ENCODE measurements at regions not wholly inside any gene's neighbourhood (a gene's known extent, or its start where the extent isn't known, plus 50 kb on each side); places are given as distances from the start of the nearest gene placed in this dataset.
A peak's percentile ranks its signal among the peaks of the same experiment; 100 is the strongest.

DNA sequence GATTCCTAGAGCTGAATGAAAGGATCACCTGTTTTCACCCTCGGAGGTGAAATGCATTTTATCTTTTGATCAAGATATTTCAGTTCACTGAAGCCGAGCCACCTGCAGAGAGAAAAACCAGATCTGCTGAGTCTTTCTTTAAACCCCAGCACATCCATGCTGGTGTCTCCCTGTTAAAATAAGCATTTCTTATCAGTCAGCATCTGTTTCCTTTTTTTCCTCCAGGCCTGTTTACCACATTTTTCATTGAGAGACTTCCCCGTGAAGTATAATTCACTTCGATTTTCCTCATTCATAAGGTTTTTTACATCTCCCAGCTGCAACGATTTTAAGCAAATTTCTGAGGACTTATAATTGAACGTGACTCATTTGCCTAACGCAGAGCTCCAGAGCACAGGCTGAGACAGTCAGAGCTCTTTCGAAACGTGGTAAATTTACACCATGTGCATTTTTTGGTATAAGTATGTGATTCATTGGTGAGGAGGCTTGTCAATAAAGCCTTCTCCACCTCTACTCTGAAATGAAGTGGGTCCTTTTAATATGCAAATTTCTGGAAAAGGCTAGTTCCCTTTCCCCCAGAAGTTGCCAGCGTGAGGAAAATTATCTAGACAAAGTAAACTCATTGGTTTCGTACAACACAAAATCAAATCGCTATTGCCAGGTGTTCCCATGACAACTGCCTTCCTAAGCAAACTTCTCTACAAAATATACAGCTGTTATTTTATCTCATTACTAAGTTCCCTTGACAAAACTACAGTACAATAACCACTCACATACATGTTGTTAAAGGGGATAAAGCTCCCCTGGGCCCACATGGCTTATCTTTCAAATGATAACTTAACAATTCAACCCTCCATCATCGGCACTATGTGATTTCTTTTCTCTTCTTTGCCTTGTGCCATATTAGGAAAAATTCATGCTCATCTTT lies 374.8 kb upstream of the AKR1E2 start:
- DNase-seq (ENCODE audit: low read depth), result peak; percentile 85
- TF ChIP-seq, protein P1, sequence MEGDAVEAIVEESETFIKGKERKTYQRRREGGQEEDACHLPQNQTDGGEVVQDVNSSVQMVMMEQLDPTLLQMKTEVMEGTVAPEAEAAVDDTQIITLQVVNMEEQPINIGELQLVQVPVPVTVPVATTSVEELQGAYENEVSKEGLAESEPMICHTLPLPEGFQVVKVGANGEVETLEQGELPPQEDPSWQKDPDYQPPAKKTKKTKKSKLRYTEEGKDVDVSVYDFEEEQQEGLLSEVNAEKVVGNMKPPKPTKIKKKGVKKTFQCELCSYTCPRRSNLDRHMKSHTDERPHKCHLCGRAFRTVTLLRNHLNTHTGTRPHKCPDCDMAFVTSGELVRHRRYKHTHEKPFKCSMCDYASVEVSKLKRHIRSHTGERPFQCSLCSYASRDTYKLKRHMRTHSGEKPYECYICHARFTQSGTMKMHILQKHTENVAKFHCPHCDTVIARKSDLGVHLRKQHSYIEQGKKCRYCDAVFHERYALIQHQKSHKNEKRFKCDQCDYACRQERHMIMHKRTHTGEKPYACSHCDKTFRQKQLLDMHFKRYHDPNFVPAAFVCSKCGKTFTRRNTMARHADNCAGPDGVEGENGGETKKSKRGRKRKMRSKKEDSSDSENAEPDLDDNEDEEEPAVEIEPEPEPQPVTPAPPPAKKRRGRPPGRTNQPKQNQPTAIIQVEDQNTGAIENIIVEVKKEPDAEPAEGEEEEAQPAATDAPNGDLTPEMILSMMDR (IDR thresholded peaks at IDR 0.05; ENCODE audit: insufficient read depth, low read length), result no peak
- H3K4me3 ChIP-seq (ENCODE audit: low read depth, low read length), result no peak overlapping the region

DNA sequence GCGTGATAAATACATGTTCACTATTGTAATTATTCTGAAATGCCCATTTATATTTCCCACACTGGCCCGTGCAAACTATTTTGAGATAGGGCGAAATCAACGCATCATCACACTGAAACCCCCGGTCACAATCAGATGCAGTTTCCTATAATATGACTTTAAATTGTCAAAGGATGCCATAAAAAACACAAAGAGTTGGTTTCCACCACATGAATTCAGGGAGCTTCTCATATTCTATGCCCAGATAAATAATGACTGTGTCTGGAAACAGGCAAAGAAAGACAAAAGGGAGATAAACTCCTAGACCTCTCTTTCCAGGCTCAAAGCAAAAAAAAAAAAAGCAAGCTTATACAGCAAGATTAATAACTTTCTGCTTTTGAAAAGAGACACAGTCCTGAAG lies 375.8 kb upstream of the AKR1E2 start:
- TF ChIP-seq, protein P1 (IDR thresholded peaks at IDR 0.05; ENCODE audit: insufficient read depth, low read length), result no peak
- no peak overlapping the region for H3K4me3 ChIP-seq (ENCODE audit: low read depth, low read length)
- peak; percentile 6 for DNase-seq (ENCODE audit: low read depth)

DNA sequence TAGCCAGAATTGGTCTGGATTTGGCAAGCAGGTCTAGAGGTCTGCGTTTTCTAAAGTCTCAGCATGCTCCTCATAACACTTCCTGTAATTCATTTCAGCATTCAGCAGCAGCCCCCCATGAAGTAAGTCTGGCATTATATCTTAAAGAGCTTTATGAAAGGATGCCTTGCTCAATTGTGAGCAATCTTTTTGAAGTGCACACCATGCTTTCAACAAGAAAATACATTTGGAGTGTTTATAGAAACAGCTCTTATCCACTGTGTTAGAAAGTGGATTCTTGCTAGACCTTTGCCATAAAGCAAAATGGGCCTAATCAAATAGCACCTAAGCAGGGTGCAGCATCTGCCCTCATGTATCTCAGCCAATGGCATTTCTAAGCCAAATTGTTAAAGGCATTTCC lies 378.0 kb upstream of the AKR1E2 start:
- peak; percentile 19 for DNase-seq (ENCODE audit: low read depth)
- TF ChIP-seq, protein P1 (IDR thresholded peaks at IDR 0.05; ENCODE audit: insufficient read depth, low read length), result no peak
- H3K4me3 ChIP-seq (ENCODE audit: low read depth, low read length), result no peak overlapping the region

DNA sequence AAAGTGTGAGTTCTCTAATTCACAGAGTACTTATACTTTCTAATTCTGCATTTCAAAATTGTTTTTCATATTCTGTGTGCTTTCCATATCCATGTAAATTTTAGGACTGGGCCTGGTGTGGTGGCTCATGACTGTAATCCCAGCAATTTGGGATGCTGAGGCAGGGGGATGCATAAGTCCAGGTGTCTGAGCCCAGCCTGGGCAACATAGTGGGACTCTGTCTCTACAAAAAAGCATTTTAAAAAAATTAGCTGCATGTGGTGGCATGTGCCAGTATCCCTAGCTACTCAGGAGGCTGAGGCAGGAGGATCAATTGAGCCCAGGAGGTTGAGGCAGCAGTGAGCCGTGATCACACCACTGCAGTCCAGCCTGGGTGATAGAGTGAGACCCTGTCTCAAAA lies 382.6 kb upstream of the AKR1E2 start:
- TF ChIP-seq, protein P1 (IDR thresholded peaks at IDR 0.05; ENCODE audit: insufficient read depth, low read length), result no peak
- H3K4me3 ChIP-seq (ENCODE audit: low read depth, low read length), result no peak overlapping the region
- DNase-seq (ENCODE audit: low read depth), result no peak

DNA sequence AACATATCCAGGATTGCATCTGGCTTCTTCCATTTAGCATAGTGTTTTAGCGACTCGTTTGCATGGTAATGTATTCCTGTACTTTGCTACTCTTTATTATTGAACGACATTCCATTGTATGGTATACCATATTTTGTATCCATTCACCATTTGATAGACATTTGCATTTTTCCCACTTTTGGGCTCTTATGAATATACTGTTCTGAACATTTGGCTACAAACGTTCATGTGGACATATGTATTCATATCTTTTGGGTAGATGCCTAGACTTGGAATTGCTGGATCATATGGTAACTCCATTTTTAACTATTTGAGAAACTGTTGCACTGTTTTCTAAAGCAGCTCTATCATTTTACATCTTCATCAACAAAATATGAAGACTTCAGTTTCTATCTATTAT lies 383.7 kb upstream of the AKR1E2 start:
- TF ChIP-seq, protein P1 (IDR thresholded peaks at IDR 0.05; ENCODE audit: insufficient read depth, low read length), result no peak
- no peak overlapping the region for H3K4me3 ChIP-seq (ENCODE audit: low read depth, low read length)
- no peak for DNase-seq (ENCODE audit: low read depth)

DNA sequence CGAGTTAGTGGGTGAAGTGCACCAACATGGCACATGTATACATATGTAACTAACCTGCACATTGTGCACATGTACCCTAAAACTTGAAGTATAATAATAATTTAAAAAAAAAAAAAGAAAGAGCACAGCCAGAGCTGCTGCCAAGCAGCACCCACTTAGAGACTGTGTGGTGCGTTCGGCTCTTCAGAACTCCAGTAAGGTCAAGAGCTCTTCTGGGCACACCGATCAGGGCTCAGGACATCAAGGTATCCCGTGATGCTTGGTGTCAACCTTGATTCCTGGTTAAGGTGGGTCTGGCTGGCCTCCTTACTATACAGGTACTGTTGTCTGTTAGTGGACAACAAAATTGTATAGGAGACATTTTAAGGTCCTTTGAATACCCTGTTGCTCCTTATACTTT lies 385.7 kb upstream of the AKR1E2 start:
- no peak for DNase-seq (ENCODE audit: low read depth)
- TF ChIP-seq, protein P1 (IDR thresholded peaks at IDR 0.05; ENCODE audit: insufficient read depth, low read length), result no peak
- no peak overlapping the region for H3K4me3 ChIP-seq (ENCODE audit: low read depth, low read length)

Measured in fibroblast of the aortic adventitia (primary cell).